ENCODE measurements at regions not wholly inside any gene's neighbourhood (a gene's known extent, or its start where the extent isn't known, plus 50 kb on each side); places are given as distances from the start of the nearest gene placed in this dataset.

DNA sequence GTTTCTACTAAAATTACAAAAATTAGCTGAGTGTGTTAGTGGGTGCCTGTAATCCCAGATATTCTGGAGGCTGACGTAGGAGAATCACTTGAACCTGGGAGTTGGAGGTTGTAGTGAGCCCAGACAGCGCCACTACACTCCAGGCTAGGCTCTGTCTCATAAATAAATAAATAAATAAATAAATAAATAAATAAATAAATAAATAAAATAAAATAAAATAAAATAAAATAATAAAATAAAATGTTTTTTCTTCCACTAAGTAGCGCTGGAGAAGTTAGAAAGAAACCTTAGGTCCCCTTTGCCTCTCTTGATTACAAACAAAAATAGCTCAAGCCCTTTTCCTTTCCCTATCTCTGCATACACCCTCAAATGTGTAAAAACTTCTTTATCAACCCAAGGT, 525.9 kb downstream of the IPMK start:
- no peak for TF ChIP-seq POLR2AphosphoS5 (IDR thresholded peaks at IDR 0.05; ENCODE audit: low read depth, low read length)
- TF ChIP-seq, protein P1, sequence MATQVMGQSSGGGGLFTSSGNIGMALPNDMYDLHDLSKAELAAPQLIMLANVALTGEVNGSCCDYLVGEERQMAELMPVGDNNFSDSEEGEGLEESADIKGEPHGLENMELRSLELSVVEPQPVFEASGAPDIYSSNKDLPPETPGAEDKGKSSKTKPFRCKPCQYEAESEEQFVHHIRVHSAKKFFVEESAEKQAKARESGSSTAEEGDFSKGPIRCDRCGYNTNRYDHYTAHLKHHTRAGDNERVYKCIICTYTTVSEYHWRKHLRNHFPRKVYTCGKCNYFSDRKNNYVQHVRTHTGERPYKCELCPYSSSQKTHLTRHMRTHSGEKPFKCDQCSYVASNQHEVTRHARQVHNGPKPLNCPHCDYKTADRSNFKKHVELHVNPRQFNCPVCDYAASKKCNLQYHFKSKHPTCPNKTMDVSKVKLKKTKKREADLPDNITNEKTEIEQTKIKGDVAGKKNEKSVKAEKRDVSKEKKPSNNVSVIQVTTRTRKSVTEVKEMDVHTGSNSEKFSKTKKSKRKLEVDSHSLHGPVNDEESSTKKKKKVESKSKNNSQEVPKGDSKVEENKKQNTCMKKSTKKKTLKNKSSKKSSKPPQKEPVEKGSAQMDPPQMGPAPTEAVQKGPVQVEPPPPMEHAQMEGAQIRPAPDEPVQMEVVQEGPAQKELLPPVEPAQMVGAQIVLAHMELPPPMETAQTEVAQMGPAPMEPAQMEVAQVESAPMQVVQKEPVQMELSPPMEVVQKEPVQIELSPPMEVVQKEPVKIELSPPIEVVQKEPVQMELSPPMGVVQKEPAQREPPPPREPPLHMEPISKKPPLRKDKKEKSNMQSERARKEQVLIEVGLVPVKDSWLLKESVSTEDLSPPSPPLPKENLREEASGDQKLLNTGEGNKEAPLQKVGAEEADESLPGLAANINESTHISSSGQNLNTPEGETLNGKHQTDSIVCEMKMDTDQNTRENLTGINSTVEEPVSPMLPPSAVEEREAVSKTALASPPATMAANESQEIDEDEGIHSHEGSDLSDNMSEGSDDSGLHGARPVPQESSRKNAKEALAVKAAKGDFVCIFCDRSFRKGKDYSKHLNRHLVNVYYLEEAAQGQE (IDR thresholded peaks at IDR 0.05; ENCODE audit: insufficient read depth in 1 of 2, low read depth in 2 of 2, low read length in 2 of 2): no peak
- no peak for TF ChIP-seq TAF1 (IDR thresholded peaks at IDR 0.05; ENCODE audit: borderline replicate concordance, insufficient read depth, low read length)
- TF ChIP-seq SIN3A (IDR thresholded peaks at IDR 0.05; ENCODE audit: borderline replicate concordance, insufficient read depth, low read length): no peak
- TF ChIP-seq FOXP2 (optimal IDR thresholded peaks at IDR 0.05; ENCODE audit: borderline replicate concordance, extremely low read depth, extremely low read length, insufficient read depth): no peak

All from PFSK-1 (cell line).